Urothelium cell line (cell line): ENCODE measurements at regions not wholly inside any gene's neighbourhood (a gene's known extent, or its start where the extent isn't known, plus 50 kb on each side); places are given as distances from the start of the nearest gene placed in this dataset.

Experiments used
- DNase-seq: peaks from one replicate; pipeline ENCODE4 v3.0.0; 2011; ENCODE audit warnings: low spot score, mixed read lengths
- FAIRE-seq: peaks from 2 replicates; lab custom pipeline; 2011; peaks lifted over from hg19 to GRCh38; lab: Jason Lieb, UNC

GRCh38 chr15:35911052-35911777 lies 365.2 kb upstream of the DPH6 start:
- DNase-seq (no peak), FAIRE-seq (no peak)

GRCh38 chr15:35912196-35912595 lies 366.2 kb upstream of the DPH6 start:
- FAIRE-seq (no peak), DNase-seq (no peak)

GRCh38 chr15:35914573-35914972 lies 368.6 kb upstream of the DPH6 start:
- DNase-seq (no peak), FAIRE-seq (no peak)

GRCh38 chr15:35921046-35921445 lies 375.1 kb upstream of the DPH6 start:
- DNase-seq (no peak), FAIRE-seq (no peak)

- FAIRE-seq (no peak), DNase-seq (peak; percentile 56)
These were observed 379.5 kb upstream of the DPH6 start for GRCh38 chr15:35925275-35926006.

- DNase-seq = peak; percentile 56
- FAIRE-seq = no peak
These were observed 380.0 kb upstream of the DPH6 start for GRCh38 chr15:35926007-35926380.

- DNase-seq = no peak
- FAIRE-seq = no peak
These were observed 382.9 kb upstream of the DPH6 start for GRCh38 chr15:35928847-35929246.

- DNase-seq (no peak), FAIRE-seq (no peak)
These were observed 383.9 kb upstream of the DPH6 start for GRCh38 chr15:35929740-35930444.

GRCh38 chr15:35931799-35932341 lies 385.9 kb upstream of the DPH6 start:
- DNase-seq (no peak), FAIRE-seq (no peak)

- FAIRE-seq (no peak), DNase-seq (no peak)
These were observed 386.6 kb upstream of the DPH6 start for GRCh38 chr15:35932531-35932930.

- no peak for DNase-seq
- no peak for FAIRE-seq
These were observed 387.6 kb upstream of the DPH6 start for GRCh38 chr15:35933531-35933930.

GRCh38 chr15:35934383-35935049 lies 388.6 kb upstream of the DPH6 start:
- DNase-seq (no peak), FAIRE-seq (no peak)

- FAIRE-seq (no peak), DNase-seq (no peak)
These were observed 390.3 kb upstream of the DPH6 start for GRCh38 chr15:35936284-35936683.

GRCh38 chr15:35937380-35937779 lies 391.4 kb upstream of the DPH6 start:
- no peak for DNase-seq
- FAIRE-seq = no peak

GRCh38 chr15:35944945-35945585 lies 399.1 kb upstream of the DPH6 start:
- FAIRE-seq = no peak
- DNase-seq = no peak

- FAIRE-seq (no peak), DNase-seq (no peak)
These were observed 407.5 kb upstream of the DPH6 start for GRCh38 chr15:35953424-35953823.

- no peak for FAIRE-seq
- DNase-seq = no peak
These were observed 410.1 kb upstream of the DPH6 start for GRCh38 chr15:35956056-35956455.

GRCh38 chr15:35958021-35958420 lies 412.1 kb upstream of the DPH6 start:
- DNase-seq (no peak), FAIRE-seq (no peak)

- no peak for DNase-seq
- FAIRE-seq = no peak
These were observed 413.0 kb upstream of the DPH6 start for GRCh38 chr15:35958975-35959374.

- no peak for DNase-seq
These were observed 417.4 kb upstream of the DPH6 start for GRCh38 chr15:35963326-35963725.

GRCh38 chr15:35966781-35967180 lies 420.8 kb upstream of the DPH6 start:
- no peak for FAIRE-seq

More at GRCh38 chr15:35963326-35963725, 417.4 kb upstream of the DPH6 start:
- no peak for FAIRE-seq

More at GRCh38 chr15:35966781-35967180, 420.8 kb upstream of the DPH6 start:
- DNase-seq = no peak
